HFF-Myc (cell line): ENCODE measurements at regions not wholly inside any gene's neighbourhood (a gene's known extent, or its start where the extent isn't known, plus 50 kb on each side); places are given as distances from the start of the nearest gene placed in this dataset.

ENCODE experiments used
- DNase-seq: peaks from one replicate; pipeline ENCODE4 v3.0.0-alpha.2; 2011; ENCODE audit warnings: low read depth; ENCODE audit errors: extremely low read depth
- H3K4me3 ChIP-seq: replicated peaks from 2 replicates; pipeline ENCODE4 v1.5.1; 2011; ENCODE audit warnings: low read depth, mild to moderate bottlenecking, control low read depth, low read length
- TF ChIP-seq, protein P1 (sequence below): IDR thresholded peaks from 2 replicates; pipeline ENCODE4 v1.5.1; 2012; ENCODE audit warnings: mild to moderate bottlenecking, low read depth, low read length, control low read depth; ENCODE audit errors: missing control alignments

DNA sequence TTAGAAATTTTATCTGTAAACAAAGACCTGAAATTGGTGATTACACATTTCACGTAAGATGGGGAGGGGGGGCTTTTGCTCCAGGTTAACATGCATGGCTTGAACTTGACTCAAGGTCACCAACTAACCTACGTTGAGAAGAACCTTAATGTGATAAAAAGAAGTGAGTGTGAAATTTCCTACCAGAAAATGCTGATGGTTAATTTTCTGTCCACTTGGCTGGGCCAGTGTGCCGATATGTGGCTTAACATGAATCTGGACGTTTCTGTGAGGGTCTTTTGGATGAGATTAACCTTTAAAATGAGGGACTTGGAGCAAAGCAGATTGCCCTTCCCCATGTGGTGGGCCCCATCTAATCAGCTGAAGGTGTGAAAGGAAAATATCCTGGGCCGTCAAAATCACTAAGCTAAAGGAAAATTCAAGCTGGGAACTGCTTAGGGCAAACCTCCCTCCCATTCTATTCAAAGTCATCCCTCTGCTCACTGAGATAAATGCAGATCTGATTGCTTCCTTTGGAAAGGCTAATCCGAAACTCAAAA lies 107.3 kb upstream of the ENPP6 start:
- H3K4me3 ChIP-seq: no peak overlapping the region
- DNase-seq: no peak
- TF ChIP-seq, protein P1, sequence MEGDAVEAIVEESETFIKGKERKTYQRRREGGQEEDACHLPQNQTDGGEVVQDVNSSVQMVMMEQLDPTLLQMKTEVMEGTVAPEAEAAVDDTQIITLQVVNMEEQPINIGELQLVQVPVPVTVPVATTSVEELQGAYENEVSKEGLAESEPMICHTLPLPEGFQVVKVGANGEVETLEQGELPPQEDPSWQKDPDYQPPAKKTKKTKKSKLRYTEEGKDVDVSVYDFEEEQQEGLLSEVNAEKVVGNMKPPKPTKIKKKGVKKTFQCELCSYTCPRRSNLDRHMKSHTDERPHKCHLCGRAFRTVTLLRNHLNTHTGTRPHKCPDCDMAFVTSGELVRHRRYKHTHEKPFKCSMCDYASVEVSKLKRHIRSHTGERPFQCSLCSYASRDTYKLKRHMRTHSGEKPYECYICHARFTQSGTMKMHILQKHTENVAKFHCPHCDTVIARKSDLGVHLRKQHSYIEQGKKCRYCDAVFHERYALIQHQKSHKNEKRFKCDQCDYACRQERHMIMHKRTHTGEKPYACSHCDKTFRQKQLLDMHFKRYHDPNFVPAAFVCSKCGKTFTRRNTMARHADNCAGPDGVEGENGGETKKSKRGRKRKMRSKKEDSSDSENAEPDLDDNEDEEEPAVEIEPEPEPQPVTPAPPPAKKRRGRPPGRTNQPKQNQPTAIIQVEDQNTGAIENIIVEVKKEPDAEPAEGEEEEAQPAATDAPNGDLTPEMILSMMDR: no peak

DNA sequence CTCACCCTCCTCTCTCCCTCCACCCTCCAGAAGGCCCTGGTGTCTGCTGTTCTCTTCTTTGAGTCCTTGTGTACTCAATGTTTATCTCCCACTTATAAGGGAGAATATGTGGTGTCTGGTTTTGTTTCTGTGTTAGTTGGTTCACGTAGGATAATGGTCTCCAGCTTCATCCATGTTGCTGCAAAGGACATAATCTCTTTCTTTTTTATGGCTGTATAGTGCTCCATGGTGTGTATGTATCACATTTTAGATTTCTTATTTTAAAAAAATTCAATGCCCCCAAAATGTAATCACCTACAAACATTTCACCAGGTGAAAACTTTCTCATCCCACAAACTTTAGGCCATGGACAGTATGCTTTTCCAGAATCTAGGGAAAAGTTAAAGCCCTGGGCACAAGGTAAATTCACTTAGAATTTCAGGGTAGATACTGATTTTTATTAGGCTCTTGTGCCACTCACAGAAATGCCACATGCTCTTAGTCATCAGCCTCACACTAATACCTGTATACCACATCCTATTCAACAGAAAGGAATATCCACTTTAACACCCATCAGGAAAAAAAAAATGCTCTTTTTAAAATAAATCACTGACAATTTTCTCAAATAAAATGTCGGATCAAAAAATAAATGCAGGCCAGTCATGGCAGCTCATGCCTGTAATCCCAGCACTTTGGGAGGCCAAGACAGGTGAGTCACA lies 104.8 kb upstream of the ENPP6 start:
- no peak overlapping the region for H3K4me3 ChIP-seq
- no peak for DNase-seq
- TF ChIP-seq, protein P1: no peak

DNA sequence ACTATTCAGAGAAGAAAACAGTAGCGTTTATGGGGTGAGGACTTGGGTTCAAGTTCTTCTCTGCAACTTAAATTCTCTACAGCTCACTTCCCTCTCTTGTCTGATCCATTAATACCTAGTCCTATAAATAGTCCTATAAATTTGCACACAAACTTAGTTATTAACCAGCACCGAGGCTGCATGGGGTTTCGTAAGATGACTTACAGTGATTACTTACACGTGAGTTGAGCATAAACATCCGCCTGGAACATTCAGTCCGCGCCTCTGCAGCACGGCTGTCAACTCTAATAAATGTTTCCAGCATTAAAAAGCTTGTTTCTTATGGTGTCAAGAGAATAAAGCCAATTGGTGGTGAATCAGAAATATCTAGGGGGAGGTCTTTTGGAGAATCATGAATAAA lies 103.0 kb upstream of the ENPP6 start:
- TF ChIP-seq, protein P1: no peak
- H3K4me3 ChIP-seq: no peak overlapping the region
- no peak for DNase-seq

DNA sequence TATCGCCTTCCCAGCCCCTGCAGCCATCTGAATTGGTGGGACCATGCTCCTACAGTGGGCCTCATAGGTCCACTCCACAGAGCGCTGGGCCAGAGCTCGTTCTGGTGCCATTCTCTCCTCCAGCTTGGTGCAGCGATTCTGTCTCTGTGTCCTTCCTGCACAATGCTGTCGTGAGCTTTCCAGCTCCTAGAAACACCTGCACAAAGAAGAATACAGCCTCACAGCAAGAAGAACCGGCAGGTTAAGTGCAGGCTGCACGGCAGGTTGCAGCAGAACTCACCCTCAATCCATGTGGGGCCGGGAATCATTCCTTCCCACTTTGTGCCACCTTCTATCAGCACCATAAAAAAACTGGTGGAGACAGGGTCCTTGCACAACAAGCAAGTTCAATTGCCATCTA lies 101.2 kb upstream of the ENPP6 start:
- H3K4me3 ChIP-seq: no peak overlapping the region
- TF ChIP-seq, protein P1: no peak
- no peak for DNase-seq

DNA sequence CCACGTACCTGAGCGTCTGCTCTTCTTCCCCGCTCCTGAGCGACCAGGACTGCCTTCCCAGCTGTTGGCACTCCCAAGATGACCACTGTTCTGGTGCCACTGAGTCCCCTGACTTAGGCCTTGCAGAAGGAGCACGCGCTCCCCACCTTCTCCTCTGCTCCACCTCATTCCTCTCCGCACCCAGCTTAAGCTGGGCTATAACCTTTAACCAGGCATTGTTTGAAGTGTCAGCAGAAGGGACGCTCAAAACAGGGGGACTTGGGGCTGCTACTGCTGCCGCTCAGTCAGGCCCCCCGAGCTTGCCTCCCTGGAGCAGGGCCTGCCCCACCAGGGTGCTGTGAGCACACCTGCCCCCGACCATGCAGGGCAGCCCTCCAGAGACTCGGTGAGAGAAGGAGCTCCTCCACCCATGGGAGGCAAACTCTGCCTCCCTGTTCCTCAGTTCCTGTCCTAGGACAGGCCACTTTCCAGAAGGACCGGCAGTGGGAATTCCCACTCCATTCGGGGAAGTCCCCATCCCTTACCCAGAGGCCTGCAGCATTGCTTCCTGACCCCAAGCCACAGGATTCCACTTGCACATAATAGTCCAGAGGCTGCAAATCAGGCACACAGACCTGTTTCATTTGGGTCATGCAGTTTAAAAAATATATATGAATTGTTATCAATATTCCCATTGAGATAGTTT lies 99.7 kb upstream of the ENPP6 start:
- H3K4me3 ChIP-seq: no peak overlapping the region
- TF ChIP-seq, protein P1: no peak
- no peak for DNase-seq

DNA sequence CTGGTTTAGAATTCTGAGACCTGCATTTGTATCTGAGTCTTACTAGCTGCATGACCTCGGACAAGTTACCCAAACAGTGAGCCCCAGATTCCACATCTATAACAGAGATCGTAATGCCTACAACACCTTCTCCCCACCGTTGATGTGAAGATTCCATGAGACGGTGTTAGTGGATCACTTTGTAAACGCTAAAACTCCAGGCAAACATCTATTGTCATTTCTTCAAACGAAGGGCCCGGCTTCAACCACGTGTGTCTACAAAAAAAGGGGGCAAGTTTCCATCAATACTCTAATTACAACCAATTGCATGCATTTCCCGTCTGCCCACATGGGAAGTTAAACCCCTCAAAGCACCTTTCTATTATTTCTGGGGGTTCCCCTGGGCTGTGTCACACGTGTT lies 99.1 kb upstream of the ENPP6 start:
- TF ChIP-seq, protein P1: no peak
- H3K4me3 ChIP-seq: no peak overlapping the region
- DNase-seq: no peak
